WTC11 (cell line): ENCODE measurements at regions not wholly inside any gene's neighbourhood (a gene's known extent, or its start where the extent isn't known, plus 50 kb on each side); places are given as distances from the start of the nearest gene placed in this dataset.

ENCODE experiments used
- ATAC-seq: fragments of 200-7000 bp; cut with Tn5 transposase; 2 replicates; pipeline ENCODE4 v1.10.0; 2021; ENCODE audit warnings: mild to moderate bottlenecking, moderate library complexity
- CTCF ChIA-PET: fragments of 300-600 bp; sonication (Branson Sonifier 250); formaldehyde crosslinking; loops from one replicate; lab custom pipeline; 2021; ENCODE audit warnings: antibody characterized with exemption; lab: Charles Lee
- POLR2A ChIA-PET: fragments of 350-600 bp; sonication (Branson Sonifier 250); formaldehyde crosslinking; loops from one replicate; lab custom pipeline; 2021; ENCODE audit warnings: antibody characterized with exemption; lab: Charles Lee
- DNase-seq: peaks from one replicate; pipeline ENCODE4 v3.0.0; 2021; ENCODE audit warnings: low spot score
- H3K27ac Mint-ChIP-seq: 2 replicates; pipeline ENCODE4 v1.8.0; 2021; ENCODE audit warnings: mixed read lengths
- H3K27me3 Mint-ChIP-seq: 2 replicates; pipeline ENCODE4 v1.8.0; 2021; ENCODE audit warnings: low read depth, mild to moderate bottlenecking, moderate library complexity, mixed read lengths
- H3K36me3 Mint-ChIP-seq: 2 replicates; pipeline ENCODE4 v1.8.0; 2021; ENCODE audit warnings: mixed read lengths
- H3K4me1 Mint-ChIP-seq: 2 replicates; pipeline ENCODE4 v1.8.0; 2022; ENCODE audit warnings: mixed read lengths
- H3K4me3 Mint-ChIP-seq: 2 replicates; pipeline ENCODE4 v1.8.0; 2021; ENCODE audit warnings: mild to moderate bottlenecking, moderate library complexity, mixed read lengths
- H3K9me3 Mint-ChIP-seq: 2 replicates; pipeline ENCODE4 v1.8.0; 2021; ENCODE audit warnings: mixed read lengths
- AFF4 ChIP-seq: sonication (generic); formaldehyde crosslinking; IDR thresholded peaks from 2 replicates; pipeline ENCODE4 v1.8.1; 2023; ENCODE audit warnings: mild to moderate bottlenecking, missing genetic modification reagents, borderline replicate concordance
- AR ChIP-seq: fragments of 250-450 bp; sonication (Bioruptor Pico); IDR thresholded peaks from 2 replicates; pipeline ENCODE4 v1.9.0; 2021; ENCODE audit warnings: mild to moderate bottlenecking
- ATF6 ChIP-seq: sonication (generic); formaldehyde crosslinking; IDR thresholded peaks from 2 replicates; pipeline ENCODE4 v1.8.1; 2023; ENCODE audit warnings: mild to moderate bottlenecking, missing genetic modification reagents
- CREB1 ChIP-seq: sonication (generic); formaldehyde crosslinking; IDR thresholded peaks from 2 replicates; pipeline ENCODE4 v1.8.0; 2023; ENCODE audit warnings: mild to moderate bottlenecking, missing genetic modification reagents
- ESRRA ChIP-seq: sonication (generic); formaldehyde crosslinking; IDR thresholded peaks from 2 replicates; pipeline ENCODE4 v1.8.1; 2022; ENCODE audit warnings: mild to moderate bottlenecking, missing genetic modification reagents, borderline replicate concordance
- ETV6 ChIP-seq: sonication (generic); formaldehyde crosslinking; IDR thresholded peaks from 2 replicates; pipeline ENCODE4 v1.8.1; 2022; ENCODE audit warnings: mild to moderate bottlenecking, missing genetic modification reagents
- GRHL2 ChIP-seq: fragments of 250-450 bp; sonication (Bioruptor Pico); IDR thresholded peaks from 2 replicates; pipeline ENCODE4 v1.8.0; 2022; ENCODE audit warnings: mild to moderate bottlenecking, moderate library complexity; ENCODE audit not compliant: insufficient replicate concordance, severe bottlenecking
- IRF2 ChIP-seq: sonication (generic); formaldehyde crosslinking; IDR thresholded peaks from 2 replicates; pipeline ENCODE4 v1.8.0; 2022; ENCODE audit warnings: low read depth, missing genetic modification reagents, borderline replicate concordance
- JUN ChIP-seq: sonication (generic); formaldehyde crosslinking; IDR thresholded peaks from 2 replicates; pipeline ENCODE4 v1.8.0; 2023; ENCODE audit warnings: mild to moderate bottlenecking, missing genetic modification reagents
- MAX ChIP-seq: sonication (generic); formaldehyde crosslinking; IDR thresholded peaks from 2 replicates; pipeline ENCODE4 v1.8.0; 2022; ENCODE audit warnings: mild to moderate bottlenecking, missing genetic modification reagents
- OVOL2 ChIP-seq: fragments of 250-450 bp; sonication (Bioruptor Pico); IDR thresholded peaks from 2 replicates; pipeline ENCODE4 v1.9.0; 2021; ENCODE audit warnings: mild to moderate bottlenecking, borderline replicate concordance
- PREB ChIP-seq: sonication (generic); formaldehyde crosslinking; IDR thresholded peaks from 2 replicates; pipeline ENCODE4 v1.8.1; 2022; ENCODE audit warnings: mild to moderate bottlenecking, missing genetic modification reagents, moderate library complexity, borderline replicate concordance
- RELA ChIP-seq: sonication (generic); formaldehyde crosslinking; IDR thresholded peaks from 2 replicates; pipeline ENCODE4 v1.8.1; 2022; ENCODE audit warnings: missing genetic modification reagents, mild to moderate bottlenecking, borderline replicate concordance
- SMAD3 ChIP-seq: sonication (generic); formaldehyde crosslinking; IDR thresholded peaks from 2 replicates; pipeline ENCODE4 v1.8.0; 2022; ENCODE audit warnings: missing genetic modification reagents, mild to moderate bottlenecking, borderline replicate concordance
- SP1 ChIP-seq: sonication (generic); formaldehyde crosslinking; conservative IDR thresholded peaks from 2 replicates; pipeline ENCODE4 v1.8.1; 2022; ENCODE audit warnings: missing genetic modification reagents
- ZBTB21 ChIP-seq: sonication (generic); formaldehyde crosslinking; IDR thresholded peaks from 2 replicates; pipeline ENCODE4 v1.8.1; 2023; ENCODE audit warnings: mild to moderate bottlenecking, missing genetic modification reagents, borderline replicate concordance
- ZNF121 ChIP-seq: sonication (generic); formaldehyde crosslinking; IDR thresholded peaks from 2 replicates; pipeline ENCODE4 v1.8.0; 2023; ENCODE audit warnings: missing genetic modification reagents
- ZNF281 ChIP-seq: sonication (generic); formaldehyde crosslinking; IDR thresholded peaks from 2 replicates; pipeline ENCODE4 v1.8.0; 2023; ENCODE audit warnings: mild to moderate bottlenecking, missing genetic modification reagents
- ZNF423 ChIP-seq: fragments of 250-450 bp; sonication (Bioruptor Pico); IDR thresholded peaks from 2 replicates; pipeline ENCODE4 v2.1.2; 2022; ENCODE audit warnings: mild to moderate bottlenecking, moderate library complexity
- ZSCAN18 ChIP-seq: fragments of 250-450 bp; sonication (Bioruptor Pico); IDR thresholded peaks from 2 replicates; pipeline ENCODE4 v2.1.2; 2022; ENCODE audit warnings: mild to moderate bottlenecking, moderate library complexity

- no peak for ATAC-seq
Measured at GRCh38 chr9:79200336-79200735, 371.4 kb upstream of the TLE4 start.

More at GRCh38 chr9:79200336-79200735, 371.4 kb upstream of the TLE4 start:
- H3K36me3 Mint-ChIP-seq, result no peaks in the 10 kb centered on the region
- H3K27ac Mint-ChIP-seq, result no peak overlapping the region
- peaks cover 13% of the 10 kb centered on the region; the same call in 1 of the 2 replicates for H3K4me1 Mint-ChIP-seq
- H3K27me3 Mint-ChIP-seq, result no peaks in the 10 kb centered on the region
- POLR2A ChIA-PET, result no interaction called here
- peaks cover 10% of the 10 kb centered on the region for H3K9me3 Mint-ChIP-seq
- H3K4me3 Mint-ChIP-seq, result no peak overlapping the region
- no peak for DNase-seq
- no peak for TF ChIP-seq GRHL2 (CRISPR knock-in tag)
- TF ChIP-seq PREB (CRISPR knock-in tag), result no peak
- TF ChIP-seq ZSCAN18, result no peak
- TF ChIP-seq ETV6, result no peak
- TF ChIP-seq ZNF281 (CRISPR knock-in tag), result no peak
- no peak for TF ChIP-seq MAX
- TF ChIP-seq ESRRA (CRISPR knock-in tag), result no peak
- no peak for TF ChIP-seq JUN (CRISPR knock-in tag)
- TF ChIP-seq ZNF121 (CRISPR knock-in tag), result no peak
- no peak for TF ChIP-seq ZBTB21 (CRISPR knock-in tag)
- TF ChIP-seq IRF2, result no peak
- TF ChIP-seq SP1 (CRISPR knock-in tag), result no peak
- TF ChIP-seq AFF4, result no peak
- no peak for TF ChIP-seq CREB1 (CRISPR knock-in tag)
- no peak for TF ChIP-seq AR (CRISPR knock-in tag)
- no peak for TF ChIP-seq RELA (CRISPR knock-in tag)
- TF ChIP-seq ZNF423 (CRISPR knock-in tag), result no peak
- TF ChIP-seq ATF6, result no peak
- no peak for TF ChIP-seq OVOL2 (CRISPR knock-in tag)
- TF ChIP-seq SMAD3 (CRISPR knock-in tag), result no peak
- CTCF ChIA-PET, result interaction anchor here (1.7 kb wide), 1 partner anchor 71 kb away, joined by 3 read pairs; no protein-coding TSS in a partner anchor
